Heart right ventricle (tissue), 16 donors: ENCODE measurements at regions not wholly inside any gene's neighbourhood (a gene's known extent, or its start where the extent isn't known, plus 50 kb on each side); places are given as distances from the start of the nearest gene placed in this dataset.

Source experiments
- ATAC-seq, 8 donors: fragments of 200-7000 bp; cut with Tn5 transposase; one replicate each; pipeline ENCODE4 v1.9.1; 2020; ENCODE audit warnings: mild to moderate bottlenecking in 8 of 8, moderate library complexity in 8 of 8, moderate number of reproducible peaks in 1 of 8
- DNase-seq, 2 donors: peaks; one replicate each; pipeline ENCODE4 v3.0.0-alpha.2; 2020
- H3K27ac ChIP-seq, 10 donors: fragments of 200-600 bp; sonication (generic) in 2 of 10; one replicate each; pipeline versions ENCODE4 v1.5.0 to v1.8.0; 2020 to 2022; ENCODE audit warnings: mild to moderate bottlenecking in 3 of 10
- H3K27me3 ChIP-seq, 7 donors: fragments of 200-600 bp; one replicate each; pipeline ENCODE4 v1.8.0; 2021 to 2022; ENCODE audit warnings: mild to moderate bottlenecking in 2 of 7
- H3K36me3 ChIP-seq, 9 donors: fragments of 200-600 bp; sonication (generic) in 1 of 9; one replicate each; pipeline versions ENCODE4 v1.5.0 to v1.8.0; 2020 to 2022; ENCODE audit warnings: mild to moderate bottlenecking in 2 of 9
- H3K4me1 ChIP-seq, 9 donors: fragments of 200-600 bp; sonication (generic) in 1 of 9; one replicate each; pipeline versions ENCODE4 v1.5.0 to v1.8.0; 2020 to 2022; ENCODE audit warnings: mild to moderate bottlenecking in 4 of 9
- H3K4me3 ChIP-seq, 10 donors: fragments of 200-600 bp; sonication (generic) in 2 of 10; one replicate each; pipeline versions ENCODE4 v1.5.0 to v1.8.0; 2020 to 2022; ENCODE audit warnings: mild to moderate bottlenecking in 7 of 10, moderate library complexity in 2 of 10
- H3K9me3 ChIP-seq, 11 donors: fragments of 200-600 bp in 10 of 11; sonication (generic) in 2 of 11; one replicate each; pipeline versions ENCODE4 v1.5.0 to v1.8.0; 2013 to 2022; ENCODE audit warnings: mild to moderate bottlenecking in 2 of 11, control low read depth in 1 of 11, moderate library complexity in 1 of 11
- CTCF ChIP-seq, 9 donors: fragments of 200-600 bp; sonication (generic) in 2 of 9; IDR thresholded peaks; one replicate each; pipeline versions ENCODE4 v1.5.0 to v1.8.0; 2021 to 2022; ENCODE audit warnings: antibody characterized with exemption in 9 of 9, mild to moderate bottlenecking in 5 of 9, moderate library complexity in 1 of 9
- WGBS, 2 donors: extraction: QIAGEN DNeasy Blood & Tissue Kit; methylation state at CpG; one replicate each; pipeline ENCODE4 v1.1.7; 2013; ENCODE audit warnings: inconsistent platforms in 1 of 2; 5-methylcytosine and 5-hydroxymethylcytosine counted together
- intact Hi-C, 10 donors: fragments of 100-400 bp; cut with DNase I; formaldehyde crosslinking; loops; one replicate each; pipeline versions ENCODE4 v1.11.1 to v1.14.2; 2022
- donor health status: Arrhythmogenic right ventricular cardiomyopathy.
- donor health status: ischemic (EF 13 %, LVEDD 7.1; RV severe dilation, severe dysfunction).
- donor health status: healthy with polysubstance abuse.
- donor health status: DM: no; HTN: yes; CAD: no.
- donor health status: DM: no; HTN: no; CAD: no.
- donor health status: ischemic (EF 25% LVEDD 6.9; RV normal size, moderate dysfunction).
- donor health status: ischemic (EF 25% LVEDD 5.7; RV mildly dilated, moderate dysfunction).
- donor health status: healthy.
- donor health status: DM: yes; HTN: yes; CAD: no.
- donor health status: Ischemic cardiomyopathy.
- donor health status: ischemic (EF 35%, LVEDD 5.7; RV mildly dilated, moderate dysfunction).
- donor health status: nonischemic (EF 11% LVEDD 7.7; RV severe dilation, severe dysfunction).
- donor health status: DM: yes; HTN: yes; CAD: no.
- donor health status: PGD.
- donor health status: ischemic (EF 29% LVEDD 5.4; RV normal size, mild dysfunction).
- donor health status: nonischemic (EF 23%, LVEDD 6.1; RV moderate dilation, normal function).

- TF ChIP-seq CTCF (IDR thresholded peaks at IDR 0.05) = no peak
- Histone ChIP-seq H3K9me3 (no peaks in the 10 kb centered on the region), H3K4me3 (no peak overlapping the region), H3K27ac (peak overlapping the region in 7 of 10 donors; percentile 42 to 83 (median 57)), H3K27me3 (no peaks in the 10 kb centered on the region), H3K36me3 (no peaks in the 10 kb centered on the region), H3K4me1 (peaks cover 3 to 32% (median 24%) of the 10 kb centered on the region in 9 donors)
- intact Hi-C loops = loop anchor here in 4 of 10 donors (10.0 kb wide), 4 partner anchors 312 to 1342 kb away; partner anchors contain the start of gene ZNF462 (in 1 of the 4)
- WGBS, 2 donors = 68 to 70% methylated on average over 12 of the region's 12 CpGs
- DNase-seq (no peak), ATAC-seq (peak in 6 of 8 donors; percentile 11 to 46 (median 34))
Observed at GRCh38 chr9:107176436-107177151, 106.5 kb upstream of the RAD23B start.

- DNase-seq = no peak
- Histone ChIP-seq H3K4me3 (no peak overlapping the region), H3K4me1 (peaks cover 3 to 32% (median 24%) of the 10 kb centered on the region in 9 donors), H3K36me3 (no peaks in the 10 kb centered on the region), H3K27ac (peak overlapping the region in 2 of 10 donors; percentile 75 to 83), H3K27me3 (no peaks in the 10 kb centered on the region), H3K9me3 (peaks cover 0 to 6% (median 0%) of the 10 kb centered on the region in 11 donors)
- no peak for ATAC-seq
- TF ChIP-seq CTCF (IDR thresholded peaks at IDR 0.05) = no peak
- 73% methylated on average over 7 of the region's 7 CpGs for WGBS, 2 donors
- intact Hi-C loops = loop anchor here in 4 of 10 donors (10.0 kb wide), 4 partner anchors 313 to 1343 kb away; partner anchors contain the start of gene ZNF462 (in 1 of the 4)
Observed at GRCh38 chr9:107177243-107177839, 105.7 kb upstream of the RAD23B start.

- H3K27me3 ChIP-seq = no peaks in the 10 kb centered on the region
Observed at GRCh38 chr9:107177857-107178256, 105.2 kb upstream of the RAD23B start.

More at GRCh38 chr9:107177857-107178256, 105.2 kb upstream of the RAD23B start:
- Histone ChIP-seq H3K4me3 (no peak overlapping the region), H3K36me3 (no peaks in the 10 kb centered on the region), H3K9me3 (peaks cover 0 to 11% (median 0%) of the 10 kb centered on the region in 11 donors), H3K27ac (no peak overlapping the region), H3K4me1 (peaks cover 3 to 32% (median 24%) of the 10 kb centered on the region in 9 donors)
- DNase-seq (no peak), ATAC-seq (no peak)
- 96 to 97% methylated on average over 5 of the region's 5 CpGs for WGBS, 2 donors
- intact Hi-C loops = loop anchor here in 4 of 10 donors (10.0 kb wide), 4 partner anchors 313 to 1343 kb away; partner anchors contain the start of gene ZNF462 (in 1 of the 4)
- no peak for TF ChIP-seq CTCF (IDR thresholded peaks at IDR 0.05)
